ENCODE measurements at regions not wholly inside any gene's neighbourhood (a gene's known extent, or its start where the extent isn't known, plus 50 kb on each side); places are given as distances from the start of the nearest gene placed in this dataset.

DNA sequence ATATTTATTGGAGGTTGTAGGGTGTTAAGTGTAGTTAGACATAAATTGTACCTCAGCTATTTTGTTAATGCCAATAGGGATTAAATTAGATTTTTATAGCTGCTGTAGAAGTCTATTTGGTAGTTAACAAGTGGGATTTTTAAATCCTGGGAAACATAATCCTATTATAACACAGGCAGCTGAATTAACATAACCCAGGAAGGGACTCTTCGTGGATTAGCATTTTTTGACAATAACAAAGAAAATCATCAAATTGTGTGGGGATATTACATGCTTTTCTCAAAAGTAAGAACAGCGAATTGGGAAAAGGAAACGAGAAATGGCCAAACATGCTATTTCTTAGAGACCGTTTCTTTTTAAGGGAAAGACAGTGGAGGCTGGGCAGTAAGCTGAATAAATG, 172.8 kb downstream of the ZIC5 start:
- TF ChIP-seq POLR2AphosphoS5 (IDR thresholded peaks at IDR 0.05; ENCODE audit: borderline replicate concordance, low read depth, low read length) (no peak), EZH2 (IDR thresholded peaks at IDR 0.05) (no peak)

All from SK-N-MC (cell line).